ENCODE measurements at regions not wholly inside any gene's neighbourhood (a gene's known extent, or its start where the extent isn't known, plus 50 kb on each side); places are given as distances from the start of the nearest gene placed in this dataset.

DNA sequence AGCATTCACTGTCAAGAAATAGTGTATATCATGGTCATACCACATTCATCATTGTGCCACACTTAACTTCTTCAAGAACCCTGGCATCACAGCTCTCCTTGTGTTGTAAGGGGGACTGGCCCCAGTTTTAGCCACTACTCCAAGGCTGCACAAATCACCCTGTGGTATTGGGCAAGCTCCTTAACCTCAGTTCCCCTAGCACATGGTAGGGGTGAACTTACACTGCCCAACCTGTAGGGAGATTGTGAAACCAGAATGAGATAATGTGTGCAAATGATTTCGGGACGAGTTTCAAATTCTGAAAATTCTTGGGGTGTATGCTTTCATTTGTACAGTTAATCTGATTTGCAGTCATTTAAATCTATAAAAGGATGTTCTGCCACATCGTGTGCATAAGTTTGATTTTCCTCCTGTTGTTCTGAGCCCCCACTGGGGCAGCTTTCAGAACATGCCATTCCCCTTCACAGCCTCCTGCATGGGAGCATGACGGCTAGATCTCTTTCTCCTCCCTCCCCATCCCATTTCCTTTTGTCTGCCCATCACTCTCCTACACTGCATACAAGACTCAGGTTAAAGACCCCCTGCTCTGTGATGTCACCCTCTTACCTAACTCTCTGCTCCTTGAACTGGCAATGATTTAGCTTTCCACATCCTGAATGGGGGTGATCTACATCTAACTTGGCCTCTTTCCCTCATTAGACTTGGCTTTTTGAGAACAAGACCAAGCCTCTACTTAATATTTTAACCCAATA is 290.3 kb downstream of the CHRM3 start:
- DNase-seq (ENCODE audit: low read depth in 3 of 3): no peak

DNA sequence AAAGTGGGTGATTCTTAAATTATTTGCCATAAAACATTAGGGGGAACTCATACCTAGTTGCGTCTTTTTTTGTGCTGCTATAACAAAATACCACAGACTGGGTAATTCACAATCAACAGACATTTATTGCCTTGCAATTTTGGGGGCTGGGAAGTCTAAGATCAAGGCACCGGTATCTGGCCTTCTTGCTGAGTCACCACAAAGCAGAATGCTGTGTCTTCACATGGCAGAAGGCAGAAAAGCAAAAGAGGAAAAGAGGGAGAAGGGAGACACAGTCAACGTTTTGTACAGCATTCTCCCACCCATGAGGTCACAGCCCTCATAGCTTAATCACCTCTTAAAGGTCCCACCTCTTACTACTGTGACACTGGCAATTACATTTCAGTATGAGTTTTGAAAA is 291.0 kb downstream of the CHRM3 start:
- DNase-seq (ENCODE audit: low read depth in 3 of 3): no peak

DNA sequence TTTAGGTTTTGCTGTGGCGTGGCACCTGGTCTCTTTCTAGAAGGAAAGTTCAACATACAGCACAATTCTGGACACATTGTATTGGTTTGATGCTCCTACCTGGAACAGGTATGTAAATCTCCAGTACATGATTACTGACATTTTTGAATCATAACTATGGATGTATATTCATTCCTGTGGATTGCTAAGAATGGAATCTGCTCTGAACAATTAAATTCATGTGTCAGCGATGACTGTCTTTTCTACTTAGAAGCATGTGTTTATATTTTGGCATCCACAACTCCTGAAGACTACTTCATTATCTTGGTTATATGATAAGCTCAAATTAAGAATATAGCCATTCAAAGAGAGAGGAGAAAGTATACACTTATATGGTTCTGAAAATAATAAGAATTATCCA is 291.8 kb downstream of the CHRM3 start:
- no peak for DNase-seq (ENCODE audit: low read depth in 3 of 3)

DNA sequence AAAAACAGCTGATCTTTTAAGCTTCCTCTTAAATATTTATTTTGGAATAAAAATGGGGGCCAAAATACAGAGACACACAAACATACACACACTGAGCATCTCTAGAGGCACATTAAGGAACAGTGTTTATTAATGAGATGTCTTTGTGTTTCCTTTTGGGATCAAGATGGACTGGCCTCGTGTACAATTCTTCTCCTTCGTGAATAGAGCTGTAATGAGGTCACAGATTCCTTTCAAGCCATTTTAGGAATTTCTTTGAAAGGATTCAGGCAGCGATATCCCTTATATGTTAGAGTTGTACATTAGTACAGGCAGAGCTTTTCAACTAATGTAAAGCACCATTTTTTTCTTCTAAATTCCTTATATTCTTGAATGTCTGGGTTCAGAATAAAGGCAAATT is 295.7 kb downstream of the CHRM3 start:
- no peak for DNase-seq (ENCODE audit: low read depth in 3 of 3)

DNA sequence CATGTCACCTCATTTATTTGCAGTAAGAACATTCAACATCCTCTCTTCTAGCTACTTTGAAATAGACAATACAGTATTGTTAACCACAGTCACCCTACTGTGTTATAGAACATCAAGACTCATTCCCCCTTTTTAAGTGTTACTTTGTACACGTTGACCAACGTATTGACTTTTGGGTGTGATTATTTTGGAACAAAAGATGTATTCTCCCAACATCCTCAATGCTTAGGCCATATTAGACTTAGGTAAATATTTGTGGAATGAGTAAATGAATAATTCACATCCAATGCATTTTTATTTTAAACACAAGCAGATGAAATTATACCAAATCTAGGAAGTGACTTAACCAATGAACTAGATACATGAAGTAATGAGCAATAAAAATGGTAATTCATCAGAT is 296.6 kb downstream of the CHRM3 start:
- DNase-seq (ENCODE audit: low read depth in 3 of 3): no peak

DNA sequence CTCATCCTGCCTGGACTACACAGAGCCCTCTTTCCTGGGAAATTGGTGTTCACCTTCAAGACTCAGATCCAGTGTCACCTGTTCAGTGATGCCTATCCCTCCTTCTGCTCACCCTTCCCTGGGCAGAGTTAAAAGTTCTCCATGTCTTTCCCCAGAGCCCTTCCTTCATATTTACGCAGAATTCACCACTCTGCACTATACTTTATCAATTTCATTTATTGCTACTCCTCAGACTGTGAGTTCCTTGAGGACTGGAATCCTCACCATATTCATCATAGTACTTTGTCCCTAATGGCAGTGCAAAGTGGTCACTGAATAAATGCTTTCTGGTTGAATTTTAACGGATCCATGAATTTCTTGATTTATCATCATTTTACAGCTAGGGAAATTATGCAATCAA is 300.0 kb downstream of the CHRM3 start:
- no peak for DNase-seq (ENCODE audit: low read depth in 3 of 3)

DNA sequence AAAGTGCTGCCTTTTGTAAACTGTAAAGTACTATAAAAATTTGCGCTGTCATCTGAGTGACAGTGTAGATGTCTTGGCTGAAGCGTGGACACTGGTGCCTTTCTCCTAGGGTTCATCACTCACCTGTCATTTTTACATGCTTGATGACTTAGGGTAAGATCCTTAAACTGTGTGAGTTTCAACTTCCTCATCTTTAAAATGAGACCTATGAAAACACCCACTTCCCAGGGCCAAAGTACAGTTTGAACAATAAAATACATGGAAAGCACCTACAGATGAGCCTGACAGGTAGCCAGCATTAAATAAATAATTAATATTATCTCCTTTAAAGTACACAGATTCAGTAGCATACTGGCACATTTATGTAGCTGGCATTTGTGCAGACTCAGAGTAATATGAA is 309.9 kb downstream of the CHRM3 start:
- DNase-seq (ENCODE audit: low read depth in 3 of 3): no peak

DNA sequence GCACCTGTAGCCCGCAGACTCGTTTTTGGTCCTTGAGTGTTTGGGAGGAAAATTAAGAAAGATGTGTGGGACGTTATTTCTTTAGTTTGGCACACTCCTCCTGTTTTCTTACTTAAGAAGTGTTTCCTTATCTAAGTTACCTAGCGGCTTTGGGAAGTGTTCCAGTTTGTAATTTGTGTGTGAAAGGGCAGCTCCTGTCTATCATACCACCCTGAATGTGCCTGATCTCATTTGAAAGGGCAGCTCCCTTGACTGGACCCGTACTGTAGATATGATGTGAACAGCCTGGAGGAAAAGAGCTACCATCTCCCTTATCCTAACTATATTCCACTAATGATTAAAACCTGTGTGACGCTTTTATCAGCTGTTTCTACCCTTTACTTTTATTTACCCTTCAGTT is 314.3 kb downstream of the CHRM3 start:
- no peak for DNase-seq (ENCODE audit: low read depth in 3 of 3)

DNA sequence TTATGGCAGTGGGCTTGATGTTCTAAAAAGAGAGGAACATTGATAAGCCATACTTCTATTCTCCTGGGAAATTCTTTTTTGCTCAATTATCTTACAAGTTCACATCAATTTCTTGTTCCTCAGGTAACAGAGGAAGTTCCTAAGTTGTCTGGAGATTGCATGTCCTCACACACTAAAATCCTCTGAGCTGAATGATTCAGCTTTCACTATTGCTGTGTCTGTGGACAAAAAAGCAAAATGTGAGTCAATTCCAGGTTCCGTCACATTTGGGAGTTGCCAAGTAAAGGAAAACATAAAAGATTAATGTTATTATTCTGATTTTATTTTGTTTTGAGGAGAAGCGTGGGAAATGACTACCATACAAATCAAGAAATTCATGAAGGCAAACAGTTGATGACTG is 316.7 kb downstream of the CHRM3 start:
- DNase-seq (ENCODE audit: low read depth in 3 of 3): no peak

DNA sequence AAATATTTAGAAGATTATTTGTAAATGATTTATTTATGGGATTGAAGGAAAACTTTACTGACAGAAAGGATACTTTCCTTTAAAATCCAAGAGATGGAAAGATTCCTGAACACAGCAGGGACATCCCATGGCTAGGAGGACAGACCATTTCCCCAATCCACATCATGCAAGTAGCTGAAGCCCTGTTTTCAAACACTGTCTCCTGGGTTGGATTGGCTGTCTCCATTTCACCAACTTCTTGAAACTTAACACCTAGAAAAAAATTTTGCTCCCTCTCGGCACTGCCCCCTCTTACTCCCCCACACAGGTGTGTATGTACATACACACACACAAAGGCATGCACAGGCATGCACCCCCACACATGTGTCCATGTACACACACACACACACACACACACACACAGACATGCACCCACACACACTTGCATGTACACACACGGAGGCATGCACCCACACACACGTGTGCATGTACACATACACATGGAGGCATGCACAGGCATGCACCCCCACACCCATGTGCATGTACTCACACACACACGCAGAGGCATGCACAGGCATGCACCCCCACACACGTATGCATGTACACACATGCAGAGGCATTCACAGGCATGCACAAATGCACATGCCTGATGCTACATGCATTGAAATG is 320.0 kb downstream of the CHRM3 start:
- DNase-seq (ENCODE audit: low read depth in 3 of 3): no peak

DNA sequence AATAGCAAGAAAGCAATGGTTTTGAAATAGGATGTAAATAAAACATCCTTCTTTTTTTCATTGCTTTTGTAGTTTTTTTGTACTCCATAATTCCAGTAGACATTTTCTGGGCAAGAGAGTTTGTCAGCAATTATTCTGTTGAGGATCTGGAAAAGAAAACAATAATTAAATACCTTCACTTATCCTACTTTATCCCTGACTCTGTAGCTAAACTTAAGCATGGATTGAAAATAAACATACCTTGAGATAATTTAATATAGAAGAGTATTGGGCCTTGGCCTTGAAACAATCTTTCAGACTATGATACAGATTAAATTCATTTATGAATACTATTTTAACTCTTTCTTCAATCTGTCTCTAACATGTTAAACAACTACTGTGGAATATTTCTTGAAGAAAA is 321.2 kb downstream of the CHRM3 start:
- no peak for DNase-seq (ENCODE audit: low read depth in 3 of 3)

DNA sequence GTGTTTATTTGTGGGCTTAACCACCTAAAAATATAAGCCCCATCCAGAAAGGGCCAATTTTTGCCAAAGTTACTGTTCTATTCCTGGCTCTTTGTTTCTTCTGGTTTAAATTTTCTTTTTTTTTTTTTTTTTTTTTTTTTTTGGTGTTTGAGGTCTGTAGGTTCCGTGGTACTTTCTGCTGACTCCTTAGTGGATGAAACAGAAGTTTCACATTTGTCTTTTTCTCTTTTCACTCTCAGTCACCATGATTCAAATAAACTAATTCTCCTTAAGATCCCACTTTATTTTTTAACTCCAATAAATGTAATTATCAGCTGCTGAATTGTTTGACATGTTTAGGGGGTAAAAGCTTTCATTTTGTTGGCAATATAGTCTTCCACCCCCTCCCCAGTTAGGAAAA is 322.3 kb downstream of the CHRM3 start:
- DNase-seq (ENCODE audit: low read depth in 3 of 3): no peak

DNA sequence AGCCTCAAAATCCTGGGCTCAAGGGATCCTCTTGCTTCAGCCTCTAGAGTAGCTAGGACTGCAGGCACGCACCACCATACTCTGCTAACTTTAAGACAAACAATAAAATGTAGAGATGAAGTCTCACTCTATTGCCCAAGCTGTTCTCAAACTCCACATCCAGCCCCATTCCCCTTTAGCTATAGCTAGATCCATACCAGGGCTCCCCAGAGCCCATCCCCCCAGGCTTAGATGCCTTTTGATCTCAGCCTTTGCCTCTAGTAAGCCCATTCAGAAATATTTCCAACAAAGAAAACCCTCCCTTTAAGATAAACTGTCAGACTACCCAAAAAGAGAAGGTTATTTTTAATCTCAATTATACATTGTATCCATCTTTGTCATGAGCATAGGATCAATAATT is 325.4 kb downstream of the CHRM3 start:
- DNase-seq (ENCODE audit: low read depth in 3 of 3): no peak

DNA sequence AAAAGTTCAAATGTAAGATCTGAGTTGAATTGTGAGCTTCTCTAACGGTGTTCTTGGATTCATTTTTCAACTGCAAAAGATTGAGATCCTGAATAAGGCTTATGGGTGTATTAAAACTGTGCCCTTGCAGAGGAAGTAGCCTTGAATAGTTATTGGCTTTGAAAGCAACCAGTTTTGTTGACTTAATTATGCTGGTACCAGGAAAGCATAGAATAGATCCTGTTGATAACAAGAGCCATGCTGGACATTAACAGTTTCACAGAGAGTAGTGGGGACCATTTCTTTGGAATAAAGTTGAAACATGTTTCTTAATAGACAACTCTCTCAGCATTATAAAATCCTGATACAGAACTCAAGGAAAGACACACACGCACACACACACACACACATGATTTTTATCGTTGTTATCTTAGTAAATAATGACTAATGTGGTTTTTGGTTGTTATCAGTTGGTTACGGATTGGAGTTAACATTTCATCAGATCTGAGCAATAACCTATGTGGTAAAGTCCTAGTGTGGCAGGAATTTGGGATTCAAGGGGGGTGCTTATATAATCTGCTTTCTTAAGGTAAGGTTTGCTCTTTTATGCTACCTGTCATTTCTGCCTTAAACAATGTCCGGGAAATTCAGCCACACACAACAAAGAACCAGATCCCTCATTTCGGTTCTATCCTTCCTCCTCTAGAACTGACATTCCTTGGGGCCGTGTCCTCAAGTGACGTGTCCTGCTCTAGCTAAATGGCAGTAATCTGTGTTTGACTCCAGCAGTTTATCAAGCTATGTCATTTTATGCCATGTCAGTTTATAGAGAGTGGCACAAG is 330.9 kb downstream of the CHRM3 start:
- DNase-seq (ENCODE audit: low read depth in 3 of 3): no peak

DNA sequence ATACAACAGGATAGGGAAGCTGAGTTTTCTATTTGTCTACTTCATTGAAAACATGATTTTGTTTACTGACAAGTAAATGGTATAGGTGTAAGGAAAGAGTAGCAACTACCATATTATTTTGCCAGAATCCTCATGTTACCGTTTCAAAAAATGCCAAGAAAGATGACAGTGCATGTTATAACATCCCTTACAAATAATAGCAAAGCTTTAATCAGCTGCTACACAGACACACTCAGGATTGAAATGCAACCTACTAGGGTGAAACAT is 331.5 kb downstream of the CHRM3 start:
- DNase-seq (ENCODE audit: low read depth in 3 of 3): no peak

DNA sequence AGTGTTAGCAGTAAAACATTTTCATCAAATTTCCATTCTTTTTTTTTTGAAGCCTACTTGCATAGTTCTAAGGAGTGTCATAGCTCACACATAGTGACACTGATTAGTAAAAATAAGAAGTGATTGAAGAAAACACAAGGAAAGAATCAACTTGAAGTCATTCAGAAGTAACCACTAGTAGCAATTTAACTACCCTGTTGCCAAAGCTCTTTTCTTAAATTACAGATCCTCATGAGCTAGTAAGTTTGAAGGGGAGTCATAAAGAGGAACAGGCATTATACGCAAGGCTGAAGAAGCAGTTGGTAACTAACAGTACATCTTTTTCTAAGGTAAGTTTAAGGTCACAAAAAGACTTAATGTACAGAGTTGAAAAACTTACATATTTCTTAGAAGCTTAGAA is 332.2 kb downstream of the CHRM3 start:
- no peak for DNase-seq (ENCODE audit: low read depth in 3 of 3)

DNA sequence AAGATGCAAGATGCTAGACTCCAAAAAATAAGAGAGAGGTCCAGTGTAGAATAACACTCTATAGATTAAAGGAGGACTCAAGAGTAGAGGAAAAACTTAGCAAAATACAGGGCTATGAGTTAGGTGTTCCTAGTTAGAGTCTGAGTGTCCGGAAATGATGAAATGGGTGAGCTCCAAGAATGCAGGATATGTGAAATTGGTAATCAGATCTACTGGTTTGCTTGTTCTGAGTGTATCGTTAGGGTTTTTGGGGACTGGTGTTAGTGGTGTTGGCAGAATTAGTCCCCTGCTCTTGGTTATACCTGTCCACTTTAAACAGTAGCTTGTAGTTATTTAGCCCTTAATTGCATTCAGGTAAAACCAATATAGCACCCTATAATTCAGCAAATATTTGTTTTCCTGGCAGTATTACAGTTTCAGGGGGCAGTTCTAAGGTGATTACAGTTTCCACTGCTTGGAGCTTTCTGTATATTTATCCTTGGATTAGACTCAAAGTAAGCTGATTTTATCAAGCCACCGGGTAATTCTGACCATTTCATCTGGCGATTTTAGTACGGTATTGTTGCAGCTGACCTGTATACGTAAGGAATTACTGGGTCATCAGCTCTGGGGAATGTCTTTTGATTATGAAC is 332.7 kb downstream of the CHRM3 start:
- no peak for DNase-seq (ENCODE audit: low read depth in 3 of 3)

DNA sequence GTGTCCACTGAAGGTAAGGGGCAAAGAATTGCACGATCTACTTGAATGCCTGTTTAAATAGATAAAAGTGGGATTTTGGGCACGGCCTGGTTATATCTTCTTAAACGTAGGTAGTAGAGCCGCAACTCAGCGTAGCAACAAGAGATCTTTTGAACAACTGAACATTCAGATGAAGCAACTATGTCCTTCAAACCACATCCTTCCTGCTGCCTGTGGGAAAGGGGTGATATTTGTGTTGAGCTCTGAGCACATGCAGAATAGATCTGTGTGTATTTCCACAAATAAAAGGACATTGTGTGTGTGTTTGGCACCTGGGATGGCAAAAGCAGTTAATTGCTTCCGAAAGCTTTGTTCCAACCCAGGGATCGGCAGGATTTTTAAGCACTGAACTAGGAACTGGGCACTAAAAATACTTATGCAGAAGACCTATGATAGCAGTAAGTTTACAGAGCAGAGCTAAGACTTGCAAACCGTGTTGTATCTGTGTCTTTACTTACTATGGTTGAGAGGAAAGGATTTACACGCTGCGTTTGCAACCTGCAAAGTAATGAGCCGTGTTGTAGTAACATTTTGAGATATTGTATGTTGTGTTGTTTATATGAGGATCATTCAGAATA is 333.4 kb downstream of the CHRM3 start:
- DNase-seq (ENCODE audit: low read depth in 3 of 3): peak in 2 of 3 donors; percentile 15 to 20

DNA sequence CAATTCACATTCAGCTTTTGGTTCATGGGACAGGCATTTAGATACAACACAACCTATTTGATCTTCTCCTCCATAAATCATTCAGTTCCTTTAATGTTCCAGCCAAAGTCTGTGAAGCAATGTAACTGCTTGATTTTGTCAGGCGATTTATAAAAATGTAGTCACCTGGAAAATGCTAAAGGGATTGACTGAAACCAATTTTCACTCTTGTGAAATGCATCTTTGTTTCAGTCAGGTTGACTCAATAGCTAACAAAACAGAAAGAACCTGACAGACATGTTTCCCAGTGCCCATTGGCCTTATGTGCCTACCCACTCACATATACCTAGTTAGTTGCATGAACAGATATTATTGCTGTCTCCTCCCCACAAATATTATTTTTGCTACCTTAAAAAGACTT is 335.7 kb downstream of the CHRM3 start:
- DNase-seq (ENCODE audit: low read depth in 3 of 3): no peak

DNA sequence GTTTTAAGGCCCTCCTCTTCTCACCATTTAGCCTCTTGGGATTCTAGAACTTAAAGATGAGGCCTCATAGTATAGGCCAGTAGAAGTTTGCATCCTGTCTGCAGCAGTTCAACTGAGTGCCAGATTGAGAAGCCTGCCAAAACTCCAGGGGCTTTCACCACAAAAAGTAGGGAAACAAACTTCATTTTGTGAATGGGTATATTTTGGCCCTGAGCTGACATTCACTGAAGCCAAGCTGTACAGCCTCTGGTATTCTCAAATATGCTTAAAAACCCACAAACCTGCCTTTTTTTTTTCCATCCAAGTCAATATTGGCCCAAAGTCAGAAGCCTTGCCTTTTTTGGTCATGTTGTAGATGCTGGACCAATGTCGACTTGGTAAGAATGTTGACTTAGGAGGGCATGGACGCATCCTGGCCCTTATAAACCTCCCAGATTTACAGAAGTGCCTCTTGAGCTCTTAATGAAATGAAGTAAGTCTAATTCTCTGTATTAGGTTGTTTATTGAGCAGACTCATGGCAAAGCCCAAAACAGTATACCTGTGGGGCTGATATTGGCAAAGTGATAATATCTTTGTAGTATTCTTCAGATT is 337.5 kb downstream of the CHRM3 start:
- no peak for DNase-seq (ENCODE audit: low read depth in 3 of 3)

DNA sequence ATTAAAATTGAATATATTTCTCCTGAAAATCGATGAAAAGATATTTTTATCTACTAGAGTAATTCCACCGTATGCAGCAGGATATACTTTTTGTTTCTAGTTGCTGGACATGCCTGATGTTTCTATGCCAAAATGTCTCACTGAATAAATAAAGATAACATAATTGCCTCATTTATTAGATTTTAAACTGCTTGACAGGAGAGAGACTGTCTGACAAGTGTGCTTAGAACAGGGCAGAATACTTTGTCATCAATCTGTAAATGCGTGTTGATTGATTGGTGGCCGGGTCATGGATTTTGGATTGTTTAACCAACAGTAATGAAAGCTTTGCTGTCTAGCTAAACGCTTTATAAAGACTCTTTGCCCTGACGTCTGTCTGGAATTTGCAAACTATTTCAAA is 339.0 kb downstream of the CHRM3 start:
- no peak for DNase-seq (ENCODE audit: low read depth in 3 of 3)

DNA sequence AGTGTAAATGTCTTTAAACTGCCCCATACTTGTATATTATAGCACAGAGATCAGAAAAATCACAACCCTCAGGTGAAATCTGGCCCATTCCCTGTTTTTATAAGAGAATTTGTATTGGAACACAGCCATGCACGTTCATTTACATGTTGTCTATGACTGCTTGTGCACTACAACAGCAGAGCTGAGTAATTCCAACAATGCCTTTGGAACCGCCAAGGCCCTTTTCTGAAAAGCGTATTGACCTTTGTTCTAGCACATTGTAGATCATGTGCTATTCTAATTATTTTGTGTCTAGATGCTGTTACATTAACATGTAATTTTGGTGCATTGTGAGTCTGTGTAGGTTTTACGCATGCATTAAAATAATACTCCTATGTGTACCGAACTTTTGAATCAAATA is 339.6 kb downstream of the CHRM3 start:
- no peak for DNase-seq (ENCODE audit: low read depth in 3 of 3)

Measured in stimulated activated CD4-positive, alpha-beta T cell treated with anti-CD3 and anti-CD28 coated beads, TNF-alpha, amount 100 ng/mL, for 48 hours (primary cell).